ENCODE measurements at regions not wholly inside any gene's neighbourhood (a gene's known extent, or its start where the extent isn't known, plus 50 kb on each side); places are given as distances from the start of the nearest gene placed in this dataset.

DNA sequence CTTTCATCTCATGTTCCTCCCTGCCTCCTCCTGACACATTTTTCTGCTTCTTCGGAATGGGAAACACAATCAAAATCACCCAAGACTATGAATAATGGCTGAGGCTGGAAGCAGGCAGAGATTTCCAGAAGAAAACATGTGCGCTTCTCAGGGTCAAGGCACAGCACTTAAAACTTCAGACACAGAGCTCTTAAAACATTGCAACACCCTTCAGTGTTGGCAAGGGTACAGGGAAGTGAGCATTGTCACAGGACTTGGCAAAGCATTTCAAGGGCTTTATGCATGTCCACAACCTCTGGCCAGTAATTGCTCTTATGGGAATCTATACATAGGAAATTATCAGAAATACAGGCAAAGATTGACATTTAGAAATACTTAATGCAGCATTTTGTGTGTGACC is 477.6 kb upstream of the KLHL29 start:
- TF ChIP-seq, protein P1, sequence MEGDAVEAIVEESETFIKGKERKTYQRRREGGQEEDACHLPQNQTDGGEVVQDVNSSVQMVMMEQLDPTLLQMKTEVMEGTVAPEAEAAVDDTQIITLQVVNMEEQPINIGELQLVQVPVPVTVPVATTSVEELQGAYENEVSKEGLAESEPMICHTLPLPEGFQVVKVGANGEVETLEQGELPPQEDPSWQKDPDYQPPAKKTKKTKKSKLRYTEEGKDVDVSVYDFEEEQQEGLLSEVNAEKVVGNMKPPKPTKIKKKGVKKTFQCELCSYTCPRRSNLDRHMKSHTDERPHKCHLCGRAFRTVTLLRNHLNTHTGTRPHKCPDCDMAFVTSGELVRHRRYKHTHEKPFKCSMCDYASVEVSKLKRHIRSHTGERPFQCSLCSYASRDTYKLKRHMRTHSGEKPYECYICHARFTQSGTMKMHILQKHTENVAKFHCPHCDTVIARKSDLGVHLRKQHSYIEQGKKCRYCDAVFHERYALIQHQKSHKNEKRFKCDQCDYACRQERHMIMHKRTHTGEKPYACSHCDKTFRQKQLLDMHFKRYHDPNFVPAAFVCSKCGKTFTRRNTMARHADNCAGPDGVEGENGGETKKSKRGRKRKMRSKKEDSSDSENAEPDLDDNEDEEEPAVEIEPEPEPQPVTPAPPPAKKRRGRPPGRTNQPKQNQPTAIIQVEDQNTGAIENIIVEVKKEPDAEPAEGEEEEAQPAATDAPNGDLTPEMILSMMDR (IDR thresholded peaks at IDR 0.05; ENCODE audit: borderline replicate concordance, extremely low read depth, low read length, poor library complexity, severe bottlenecking): no peak
- TF ChIP-seq EZH2 (IDR thresholded peaks at IDR 0.05; ENCODE audit: borderline replicate concordance, low read depth, low read length, severe bottlenecking): no peak

Data from DND-41 (cell line).